GDM1 (cell line): ENCODE measurements at regions not wholly inside any gene's neighbourhood (a gene's known extent, or its start where the extent isn't known, plus 50 kb on each side); places are given as distances from the start of the nearest gene placed in this dataset.
A peak's percentile ranks its signal among the peaks of the same experiment; 100 is the strongest.

Experiments used
- DNase-seq: peaks from one replicate; lab custom pipeline; 2025; lab: John Stamatoyannopoulos, UW

- no peak for DNase-seq
Measured at GRCh38 chr13:24008679-24009078, 111.4 kb upstream of the C1QTNF9B start.

GRCh38 chr13:24011266-24011665 lies 114.0 kb upstream of the C1QTNF9B start:
- DNase-seq, result no peak

GRCh38 chr13:24012648-24013047 lies 115.3 kb upstream of the C1QTNF9B start:
- DNase-seq, result no peak

GRCh38 chr13:24013189-24013588 lies 115.9 kb upstream of the C1QTNF9B start:
- no peak for DNase-seq

DNA sequence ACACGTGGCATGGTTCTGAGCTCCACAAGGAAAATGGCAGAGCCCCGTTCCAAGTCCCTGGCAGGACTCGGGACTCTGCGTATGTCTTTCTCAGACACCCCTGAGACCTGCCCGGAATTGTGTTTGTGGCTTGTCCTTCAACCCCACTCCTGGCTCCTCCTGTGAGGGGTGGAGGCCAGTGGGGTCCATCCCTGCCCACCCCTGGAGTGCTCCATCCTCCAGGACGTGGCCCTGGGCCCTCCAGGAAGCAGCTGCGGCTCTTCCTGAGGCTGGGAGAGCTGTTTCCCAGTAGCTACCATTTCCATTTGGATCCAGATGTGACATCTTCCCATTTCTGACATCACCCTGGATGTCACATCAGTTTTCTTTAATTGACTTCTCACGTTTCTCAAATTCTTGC lies 118.7 kb upstream of the C1QTNF9B start:
- DNase-seq, result no peak

- no peak for DNase-seq
Measured at GRCh38 chr13:24022568-24022967, 125.3 kb upstream of the C1QTNF9B start.

DNA sequence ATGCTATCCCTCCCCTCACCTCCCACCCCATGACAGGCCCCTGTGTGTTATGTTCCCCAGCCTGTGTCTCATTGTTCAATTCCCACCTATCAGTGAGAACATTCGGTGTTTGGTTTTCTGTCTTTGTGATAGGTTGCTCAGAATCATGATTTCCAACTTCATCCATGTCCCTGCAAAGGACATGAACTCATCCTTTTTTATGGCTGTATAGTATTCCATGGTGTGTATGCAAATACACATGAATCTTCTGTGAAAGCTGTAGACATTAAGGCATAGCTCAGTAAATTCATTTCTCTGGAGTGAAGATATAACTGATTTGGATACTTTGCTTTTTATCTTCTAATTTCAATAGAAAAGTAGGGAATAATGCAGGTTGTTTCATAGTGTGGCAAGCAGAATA lies 125.8 kb upstream of the C1QTNF9B start:
- no peak for DNase-seq

DNA sequence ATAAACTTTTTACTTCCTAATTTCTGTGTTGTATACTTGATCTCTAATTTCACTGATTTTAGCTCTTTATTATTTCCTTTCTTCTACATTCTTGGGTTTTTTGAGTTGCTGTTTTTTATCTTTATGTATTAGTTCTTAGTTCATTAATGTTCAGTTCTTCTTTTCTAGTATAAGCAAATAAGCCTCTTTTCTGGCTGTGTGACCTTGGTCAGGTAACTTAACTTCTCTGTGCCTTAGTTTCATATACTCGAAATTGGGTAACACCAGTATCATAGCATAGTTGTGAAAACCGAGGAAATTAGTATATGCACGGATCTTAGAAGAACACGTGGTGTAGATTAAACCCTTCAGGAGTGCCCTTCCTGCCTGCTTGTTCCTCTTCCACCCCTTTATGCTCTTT lies 130.2 kb upstream of the C1QTNF9B start:
- DNase-seq, result no peak

GRCh38 chr13:24032252-24032651 lies 128.3 kb upstream of the SPATA13 start:
- DNase-seq, result no peak

DNA sequence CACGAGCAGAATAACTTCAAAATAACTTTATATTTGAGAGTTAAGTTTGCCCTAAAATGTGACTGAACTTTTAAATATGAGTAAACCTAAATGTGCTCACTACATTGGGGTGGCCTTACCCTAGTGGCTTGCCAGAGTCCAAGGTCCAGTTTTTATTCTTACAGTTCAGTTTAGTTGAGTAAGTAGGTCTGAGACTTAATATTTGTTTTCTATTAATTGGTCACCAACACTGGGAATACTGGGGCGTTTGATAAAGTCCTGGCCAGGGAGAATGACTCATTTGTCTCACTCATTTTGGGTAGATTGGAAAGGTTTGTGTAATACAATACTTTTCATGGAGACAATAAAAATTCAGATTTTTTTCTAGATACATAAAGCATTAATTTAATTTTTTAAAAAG lies 127.8 kb upstream of the SPATA13 start:
- DNase-seq, result no peak

- no peak for DNase-seq
Measured at GRCh38 chr13:24033527-24034302, 126.8 kb upstream of the SPATA13 start.

GRCh38 chr13:24035411-24035810 lies 125.1 kb upstream of the SPATA13 start:
- DNase-seq, result no peak

DNA sequence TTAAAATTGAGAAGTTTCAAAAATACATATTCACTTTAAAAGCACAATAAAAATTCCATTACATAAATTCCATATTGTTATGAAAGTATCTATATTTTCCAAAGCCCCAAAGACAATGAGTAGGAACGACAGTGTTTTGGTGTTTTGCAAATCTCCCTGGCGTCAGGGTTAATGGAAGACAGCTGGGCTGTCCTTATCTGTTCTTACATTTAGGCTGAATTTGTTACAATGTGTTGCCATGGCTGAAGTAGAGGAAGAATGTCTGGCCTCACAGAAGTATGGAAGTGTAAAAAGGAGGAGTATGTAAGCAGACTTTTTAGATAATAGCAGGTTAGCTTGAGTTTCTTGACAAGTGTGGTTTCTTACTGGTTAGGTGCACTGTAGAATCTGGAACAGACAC lies 124.4 kb upstream of the SPATA13 start:
- no peak for DNase-seq

DNA sequence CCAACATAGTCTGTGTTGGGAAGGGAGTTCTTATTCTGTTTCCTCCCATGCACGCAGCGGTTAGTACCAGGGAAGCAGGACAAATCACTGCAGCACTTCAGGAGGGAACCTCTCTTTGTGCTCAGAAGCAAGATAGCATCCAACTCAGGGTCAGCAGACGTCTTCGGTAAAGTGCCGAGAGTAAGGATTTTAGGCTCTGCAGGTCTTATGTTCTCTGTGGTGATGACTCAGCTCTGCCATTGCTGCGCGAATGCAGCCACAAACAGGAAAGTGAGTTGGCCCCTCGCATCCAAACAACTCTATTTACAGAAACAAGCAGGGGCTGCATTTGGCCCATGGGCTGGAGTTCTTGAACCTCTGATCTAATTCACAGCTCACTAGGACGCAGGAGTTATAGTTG lies 122.1 kb upstream of the SPATA13 start:
- peak; percentile 27 for DNase-seq

GRCh38 chr13:24038841-24039330 lies 121.6 kb upstream of the SPATA13 start:
- DNase-seq, result no peak

DNA sequence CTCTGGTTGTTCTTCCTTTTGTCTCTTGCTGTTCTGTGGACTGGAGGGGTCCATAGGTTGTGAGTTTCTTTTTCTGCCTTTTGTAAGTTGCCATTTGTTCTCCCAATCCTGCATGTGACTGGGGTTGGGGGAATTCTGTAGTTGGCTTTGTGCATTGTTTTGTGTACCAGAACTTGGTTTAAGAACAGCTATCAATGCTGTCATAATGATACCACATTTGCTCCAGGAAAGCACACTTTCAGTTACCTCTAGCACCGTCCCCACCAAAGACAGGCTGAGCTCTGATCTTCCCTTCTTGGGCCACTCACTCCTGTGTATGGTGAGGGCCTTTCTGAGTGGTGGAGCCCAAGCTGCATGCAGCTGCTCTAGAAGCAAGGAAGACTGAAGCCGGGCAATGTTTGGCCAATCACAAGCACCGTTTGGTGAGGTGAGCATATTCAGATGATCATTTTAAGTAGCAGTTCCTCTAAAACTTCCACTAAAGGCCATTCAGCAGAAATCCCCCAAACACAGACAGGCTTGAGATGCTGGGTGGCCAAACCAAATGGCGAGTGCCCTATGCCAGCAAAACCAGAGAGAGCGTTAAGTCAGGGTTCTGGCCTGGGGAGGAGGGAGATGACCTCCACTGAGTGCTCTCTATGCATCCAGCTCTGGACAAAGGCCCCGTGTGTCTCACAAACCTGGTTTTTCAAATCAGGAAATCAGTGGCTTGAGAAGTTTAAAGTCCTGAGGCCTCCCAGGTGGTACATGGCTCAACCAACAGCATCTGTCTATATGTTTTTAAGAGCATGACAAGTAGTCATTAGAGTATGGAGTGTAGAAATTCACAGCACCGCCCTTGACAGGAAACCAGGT lies 120.7 kb upstream of the SPATA13 start:
- DNase-seq, result no peak

GRCh38 chr13:24040835-24041234 lies 119.7 kb upstream of the SPATA13 start:
- no peak for DNase-seq

- DNase-seq, result no peak
Measured at GRCh38 chr13:24041651-24042225, 118.8 kb upstream of the SPATA13 start.

DNA sequence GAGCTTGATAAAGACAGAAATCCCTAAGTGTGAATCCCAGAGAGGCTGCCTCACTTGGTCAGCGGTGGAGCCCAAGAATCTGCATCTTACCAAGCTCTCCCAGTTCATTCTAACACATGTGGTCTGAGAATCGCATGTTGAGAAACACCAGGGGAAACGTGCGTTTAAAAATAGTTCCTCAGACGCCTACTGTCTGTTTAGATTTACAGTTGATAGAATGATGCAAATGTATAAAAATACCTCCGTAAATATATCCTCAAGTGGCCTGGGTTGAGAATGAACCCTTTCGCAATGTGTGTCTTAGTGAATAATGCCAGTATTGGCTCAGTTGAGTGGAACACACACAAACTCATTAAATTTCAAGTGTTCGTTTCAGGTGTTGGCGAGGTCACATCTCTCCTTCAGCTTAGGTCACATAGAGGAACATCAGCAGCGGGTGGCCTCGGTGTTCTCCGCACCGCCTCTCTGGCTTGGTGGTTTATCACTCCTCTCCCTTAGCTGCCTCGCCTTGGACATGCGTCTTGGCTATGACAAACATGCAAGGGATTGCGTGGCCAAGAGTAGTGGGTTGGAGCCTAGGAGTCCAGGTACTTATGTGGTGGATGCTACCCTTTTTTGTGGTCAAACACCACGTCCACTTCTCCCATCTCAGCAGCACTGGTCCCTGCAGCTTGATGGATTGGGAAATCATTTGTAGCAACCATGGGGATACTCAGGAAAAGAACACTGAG lies 117.6 kb upstream of the SPATA13 start:
- no peak for DNase-seq

DNA sequence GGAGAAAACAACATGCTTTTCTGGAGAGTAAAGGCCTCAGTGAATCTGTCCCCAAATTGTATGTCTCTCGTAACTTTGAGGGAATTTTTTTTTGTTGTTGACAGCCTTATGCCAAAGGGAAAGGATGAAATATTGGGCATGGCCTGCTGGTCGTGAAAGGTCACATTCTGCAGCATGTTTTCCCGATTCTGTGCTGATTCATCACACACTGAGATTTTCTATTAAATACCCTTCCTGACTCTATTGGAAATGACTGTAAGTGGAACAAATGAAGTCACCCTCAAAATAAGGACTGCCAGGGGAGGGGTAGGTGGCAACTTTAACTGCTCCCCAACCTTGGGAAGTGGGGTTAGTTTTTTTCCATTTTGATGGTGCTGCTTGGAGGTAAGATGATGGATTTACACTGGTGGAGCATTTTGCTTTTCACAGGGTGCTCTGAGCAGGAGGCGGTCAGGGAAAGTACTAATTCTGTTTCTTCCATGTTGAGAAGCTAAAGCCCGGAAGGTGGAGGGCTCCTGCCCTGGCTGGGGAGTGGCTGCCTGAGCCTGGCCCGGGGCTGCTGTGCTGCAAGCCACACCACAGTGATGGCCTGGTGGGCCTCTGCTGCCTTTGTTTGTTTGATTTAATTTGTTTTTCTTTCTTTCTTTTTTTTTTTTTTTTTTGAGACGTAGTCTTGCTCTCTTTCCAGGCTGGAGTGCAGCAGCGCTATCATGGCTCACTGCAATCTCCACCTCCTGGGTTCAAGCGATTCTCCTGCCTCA lies 116.8 kb upstream of the SPATA13 start:
- no peak for DNase-seq

DNA sequence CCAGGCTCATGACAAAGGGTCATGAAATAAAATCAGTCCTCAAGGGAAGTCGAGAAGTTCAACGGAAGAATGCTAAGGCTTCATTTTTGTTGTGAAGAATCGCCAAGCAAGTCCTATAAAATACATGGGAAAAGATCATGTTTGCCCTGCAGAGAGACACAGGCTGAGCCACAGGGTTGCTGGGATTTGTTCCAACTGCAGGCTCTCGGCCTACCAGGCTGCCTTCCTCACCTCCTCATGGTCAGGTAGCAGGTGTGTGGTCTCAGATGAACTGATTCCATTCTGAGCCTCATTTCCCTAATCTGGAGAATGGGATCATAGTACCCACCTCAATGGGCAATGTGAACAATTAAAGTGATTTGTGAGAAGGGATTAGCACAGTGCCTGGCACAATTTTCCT lies 114.9 kb upstream of the SPATA13 start:
- no peak for DNase-seq
